Stimulated activated naive CD4-positive, alpha-beta T cell (primary cell): ENCODE measurements at regions not wholly inside any gene's neighbourhood (a gene's known extent, or its start where the extent isn't known, plus 50 kb on each side); places are given as distances from the start of the nearest gene placed in this dataset.
"Not testable (repeated sequence)": the region's sequence is repeated elsewhere in the genome, so short reads cannot be mapped to it uniquely, and the experiment has no call there.

Source experiments
- DNase-seq, 6 experiments: peaks; one replicate each; lab custom pipeline; 2025; lab: John Stamatoyannopoulos, UW

- DNase-seq = not testable (repeated sequence)
Observed at GRCh38 chr13:83101574-83102247, 780.6 kb downstream of the SLITRK1 start.

- no peak for DNase-seq
Observed at GRCh38 chr13:83100237-83100636, 782.0 kb downstream of the SLITRK1 start.

GRCh38 chr13:83088858-83089257, 793.4 kb downstream of the SLITRK1 start:
- DNase-seq = no peak

- DNase-seq = no peak
Observed at GRCh38 chr13:83086948-83087347, 795.3 kb downstream of the SLITRK1 start.

DNA sequence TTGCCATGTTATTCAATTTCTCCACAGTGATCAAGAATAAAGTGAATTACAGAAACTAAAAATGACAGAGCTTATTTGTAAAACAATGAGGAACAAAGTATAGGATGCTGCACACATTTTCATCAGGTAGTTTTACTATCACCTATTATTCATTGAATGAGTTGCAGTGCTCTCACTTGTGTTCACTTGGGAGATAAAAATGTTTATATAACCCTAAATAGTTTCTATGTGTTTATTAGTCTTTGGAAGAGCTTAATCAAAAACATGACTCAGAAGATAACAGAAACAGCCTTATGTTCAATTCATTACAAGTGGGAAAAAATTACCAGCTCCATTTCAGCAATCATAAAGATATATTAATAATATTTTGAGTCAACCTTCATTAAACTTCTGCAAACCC, 796.2 kb downstream of the SLITRK1 start:
- DNase-seq = no peak

DNA sequence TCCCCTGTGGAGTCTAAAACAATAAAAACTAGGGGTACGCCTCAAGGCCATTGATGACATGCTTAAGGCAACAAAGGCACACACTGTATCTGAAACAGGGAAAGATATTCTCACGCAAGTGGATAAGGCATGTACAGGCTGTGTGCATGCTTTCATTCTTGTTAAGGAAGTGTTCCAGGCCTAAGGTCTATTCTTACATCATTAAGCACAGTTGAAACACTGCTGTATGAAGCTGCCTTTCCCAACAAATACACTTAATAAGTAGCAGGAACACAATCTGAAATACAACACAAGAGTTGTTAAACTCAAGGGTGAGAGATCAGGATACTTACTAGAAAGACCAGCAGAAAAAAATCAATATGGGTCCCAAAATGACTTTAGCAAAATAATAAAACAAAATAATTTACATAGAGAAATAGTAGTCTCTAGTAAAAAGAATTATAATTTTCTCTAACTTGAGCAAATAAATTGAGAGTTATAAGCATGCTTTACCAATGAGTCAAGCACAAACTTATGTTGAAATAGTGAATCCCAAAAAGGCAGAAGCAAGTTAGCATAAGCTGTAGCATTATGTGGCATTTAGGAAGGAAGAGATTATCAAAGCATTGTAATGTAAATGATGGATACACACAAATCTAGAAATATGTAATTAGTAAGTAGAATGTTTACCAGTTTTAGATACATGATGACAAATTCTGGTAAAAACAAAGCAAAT, 796.9 kb downstream of the SLITRK1 start:
- DNase-seq = no peak

GRCh38 chr13:83077499-83077898, 804.8 kb downstream of the SLITRK1 start:
- DNase-seq = no peak

GRCh38 chr13:83073930-83074329, 808.3 kb downstream of the SLITRK1 start:
- DNase-seq = not testable (repeated sequence)

DNA sequence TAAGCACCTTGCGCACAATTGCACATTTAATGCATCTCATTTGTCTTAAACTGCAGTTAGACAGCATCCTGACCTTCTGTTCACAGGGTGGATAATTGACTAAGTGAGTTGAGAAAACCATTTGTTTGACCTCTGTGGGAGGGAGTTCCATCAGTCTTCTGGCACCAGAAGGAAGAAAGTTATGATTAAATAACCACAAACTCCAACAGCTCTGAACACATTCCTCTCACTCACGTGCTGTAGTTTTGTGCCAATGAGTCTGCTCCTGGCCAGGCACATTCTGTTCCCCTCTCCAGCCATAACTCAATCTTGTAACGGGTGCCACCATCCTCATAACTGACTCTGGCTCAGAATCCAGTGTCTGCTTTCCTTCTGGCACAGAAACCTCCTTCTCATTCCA, 817.2 kb downstream of the SLITRK1 start:
- DNase-seq = no peak

DNA sequence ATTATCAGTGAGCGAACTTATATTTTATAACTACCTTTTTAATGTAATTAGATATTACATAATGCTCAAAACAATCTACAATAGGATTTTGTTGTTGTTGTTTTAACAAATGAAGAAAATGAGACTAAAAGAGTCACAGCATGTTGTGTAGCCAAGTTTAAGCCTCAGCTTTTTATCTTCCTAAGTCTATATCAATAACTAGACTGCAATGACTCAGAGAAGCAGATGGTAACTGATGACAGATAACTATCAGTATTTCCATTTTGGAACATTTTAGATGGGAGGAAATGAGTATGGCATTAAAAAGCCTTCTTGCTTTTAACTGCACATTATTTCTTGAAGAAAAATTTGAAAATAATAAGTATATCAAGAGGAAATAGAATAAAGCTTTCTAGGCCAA, 825.2 kb downstream of the SLITRK1 start:
- no peak for DNase-seq

DNA sequence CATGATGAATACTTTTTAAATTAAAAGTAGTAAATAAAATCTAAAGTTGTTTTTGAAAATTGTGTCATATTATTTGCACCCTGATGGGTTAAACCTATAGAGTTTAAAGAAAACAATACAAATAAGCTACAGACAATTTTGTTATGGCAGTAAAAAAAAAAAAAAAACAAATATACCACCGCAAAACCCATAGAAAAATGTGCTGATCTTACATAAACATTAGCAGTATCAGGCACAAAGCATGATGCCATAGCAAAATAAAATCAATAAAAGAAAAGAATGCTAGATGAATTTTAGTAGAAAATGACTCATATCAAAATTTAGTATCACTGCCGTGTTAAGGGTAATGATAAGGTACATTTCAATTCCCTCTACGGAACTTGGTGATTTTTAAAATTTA, 826.0 kb downstream of the SLITRK1 start:
- DNase-seq = no peak

DNA sequence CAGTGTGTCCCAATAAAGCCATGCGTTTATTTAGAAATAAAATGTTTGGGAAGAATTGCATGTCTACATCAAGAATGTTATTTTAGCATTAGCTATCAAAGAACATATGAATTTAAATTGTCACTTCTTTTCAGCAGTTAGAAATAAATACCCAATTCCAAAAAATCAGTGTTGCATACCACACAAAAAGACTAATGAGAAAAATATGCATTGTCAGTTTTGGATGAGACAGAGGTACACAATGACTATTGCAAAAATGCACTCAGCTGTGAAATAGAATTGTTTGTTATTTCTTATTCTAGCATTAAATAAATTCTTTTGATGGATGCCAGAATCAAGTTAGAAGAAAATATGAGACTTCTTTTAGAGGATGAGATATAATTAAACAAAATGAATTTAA, 833.9 kb downstream of the SLITRK1 start:
- no peak for DNase-seq

DNA sequence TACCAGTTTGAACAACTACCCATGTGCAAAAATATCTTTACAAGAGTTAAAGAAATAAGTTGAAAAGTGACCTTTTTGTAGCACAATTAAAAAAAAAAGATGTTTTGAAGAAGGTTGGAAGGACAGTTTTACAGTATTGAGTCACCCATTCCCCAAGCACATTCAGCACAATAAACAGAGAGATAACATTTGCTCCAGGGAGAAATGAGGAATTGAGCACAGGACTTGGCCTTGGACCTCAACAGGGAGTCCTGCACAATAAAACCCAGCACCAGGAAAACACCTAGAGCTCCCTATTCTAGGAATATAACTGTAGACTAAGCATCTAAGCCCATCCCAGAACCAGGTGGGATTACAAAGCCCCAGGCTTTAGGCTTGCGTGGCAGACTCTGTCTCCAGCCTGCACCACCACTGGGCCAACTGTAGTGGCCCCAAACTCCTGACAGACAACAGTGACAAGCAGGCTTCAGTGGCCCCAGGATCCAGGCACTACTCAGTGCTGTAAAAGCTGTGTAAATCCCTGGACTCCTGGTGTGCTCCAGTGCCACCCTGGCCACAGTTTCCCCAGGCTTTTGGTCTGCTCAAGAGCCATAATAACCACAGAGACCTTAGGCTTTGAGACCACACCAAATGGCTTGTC, 857.2 kb downstream of the SLITRK1 start:
- DNase-seq = no peak

DNA sequence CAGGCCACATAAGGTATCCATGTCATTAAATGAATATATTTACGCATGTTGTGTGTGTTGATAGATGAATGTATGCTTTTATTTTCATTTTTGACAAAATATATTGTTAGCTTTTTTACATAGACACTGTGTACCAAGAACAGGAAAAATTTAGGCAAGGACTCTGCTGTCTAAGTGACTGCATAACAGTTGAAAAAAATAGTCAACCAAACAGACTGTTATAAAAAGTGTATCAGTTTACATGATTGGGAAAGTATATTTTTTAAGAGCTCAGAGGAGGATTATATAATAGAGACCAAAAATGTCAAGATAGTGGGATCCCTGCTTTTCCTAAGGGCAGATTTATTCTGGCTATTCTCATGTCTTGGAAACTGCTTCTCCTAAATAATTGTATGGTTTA, 858.0 kb downstream of the SLITRK1 start:
- no peak for DNase-seq

DNA sequence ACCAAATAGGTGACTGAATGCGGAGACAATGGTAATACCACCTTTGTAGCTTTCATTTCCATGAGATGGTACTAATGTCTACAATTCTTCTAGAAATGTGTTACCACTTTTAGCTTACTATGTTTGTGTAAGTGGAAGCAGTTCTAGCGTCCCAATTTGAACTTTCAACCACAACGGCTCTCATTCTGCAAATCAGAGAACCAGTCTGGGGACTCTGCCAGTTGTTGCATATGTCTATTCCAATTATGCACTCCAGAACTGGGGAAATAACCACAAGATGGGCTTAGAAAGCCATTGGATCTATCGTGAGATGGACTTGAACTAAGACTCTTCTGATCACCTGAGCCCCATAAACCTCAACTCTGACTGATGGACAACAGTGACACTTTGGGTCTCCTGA, 862.3 kb downstream of the SLITRK1 start:
- DNase-seq = no peak

- DNase-seq = no peak
Observed at GRCh38 chr13:83009987-83010386, 872.3 kb downstream of the SLITRK1 start.

DNA sequence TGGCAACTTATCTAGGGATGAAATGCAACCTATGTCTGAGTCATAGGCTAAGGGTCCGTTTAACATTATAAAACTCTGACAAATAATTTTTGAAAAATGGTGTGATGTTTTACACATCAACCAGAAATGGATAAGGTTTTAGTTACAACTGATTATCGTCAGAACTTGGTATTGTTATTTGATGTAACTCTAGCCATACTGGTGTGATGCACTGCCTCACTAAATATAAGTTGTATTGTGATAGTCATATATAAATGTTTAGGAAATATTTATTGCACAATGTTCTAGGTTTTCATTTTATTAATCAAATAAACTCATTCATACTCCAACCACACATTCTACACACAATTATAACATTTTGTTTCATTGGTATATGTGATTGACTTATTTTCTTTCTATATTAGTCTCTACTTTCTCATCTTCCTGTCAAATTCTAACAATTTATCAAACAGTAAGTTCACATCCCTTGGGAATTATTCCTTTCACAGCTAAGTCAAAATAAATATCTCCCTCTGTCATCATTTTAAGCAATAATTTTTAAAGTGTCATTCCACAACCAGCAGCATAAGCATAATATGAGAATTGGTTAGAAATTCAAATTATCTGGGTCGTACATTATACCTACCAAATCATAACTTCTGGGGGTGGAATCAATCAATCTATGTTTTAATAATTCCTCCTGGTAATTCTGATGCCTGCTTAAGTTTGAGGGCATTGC, 873.9 kb downstream of the SLITRK1 start:
- no peak for DNase-seq

GRCh38 chr13:83007226-83007625, 875.0 kb downstream of the SLITRK1 start:
- DNase-seq = no peak

GRCh38 chr13:83003185-83003584, 879.1 kb downstream of the SLITRK1 start:
- DNase-seq = no peak

- DNase-seq = no peak
Observed at GRCh38 chr13:82993417-82993816, 888.9 kb downstream of the SLITRK1 start.

DNA sequence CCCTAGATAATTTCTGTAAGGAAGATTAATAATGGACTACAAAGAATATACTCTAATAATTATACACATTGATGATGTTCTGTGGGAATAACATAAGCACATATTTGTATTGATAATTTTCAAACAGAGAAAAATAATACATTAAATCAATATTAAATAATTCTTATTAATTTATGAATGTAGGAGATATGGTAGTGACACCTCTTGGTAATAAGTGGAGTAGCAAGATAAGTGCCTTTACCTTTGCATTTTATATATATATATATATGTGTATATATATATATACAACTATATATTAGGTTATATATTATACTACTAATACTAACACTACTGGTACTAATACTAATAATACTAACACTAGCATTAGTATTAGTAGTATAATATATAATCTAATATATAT, 905.8 kb downstream of the SLITRK1 start:
- DNase-seq = no peak

DNA sequence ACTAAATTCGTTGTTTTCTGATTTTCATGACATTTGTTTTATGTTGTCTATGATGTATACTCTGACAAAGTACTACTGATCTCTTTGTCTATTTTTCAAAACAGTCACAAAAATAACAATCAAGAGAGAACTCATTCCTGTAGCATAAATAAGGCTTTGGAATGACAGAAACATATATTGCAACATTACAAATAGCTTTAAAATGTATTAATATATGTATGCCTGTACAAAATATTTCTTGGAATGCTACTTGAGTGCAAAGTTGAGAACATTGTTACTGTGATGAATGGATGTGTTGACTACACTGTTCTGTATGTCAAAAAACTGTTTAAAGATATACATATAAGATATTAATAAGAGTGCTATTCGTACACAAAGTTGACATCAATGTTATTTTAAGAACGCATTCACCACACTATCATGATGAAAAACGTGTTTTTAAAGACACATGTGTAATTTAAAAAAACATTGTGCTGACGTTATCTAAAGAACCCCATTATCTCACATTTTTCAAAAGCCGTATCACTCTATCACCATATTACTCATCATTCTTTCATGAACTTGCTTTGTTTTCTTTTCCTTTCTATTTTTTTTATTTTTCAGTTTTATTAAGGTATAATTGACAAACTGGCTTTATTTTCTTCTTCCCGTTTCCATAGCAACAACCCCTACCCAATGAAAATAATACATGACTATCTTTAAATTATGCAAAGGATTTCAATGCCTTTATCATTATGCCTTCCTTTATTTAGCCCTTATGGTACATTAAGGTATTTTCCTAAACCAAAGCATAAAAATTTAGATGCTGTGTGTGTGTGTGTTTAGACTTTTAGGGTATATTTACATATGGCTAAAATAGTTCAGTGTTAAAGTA, 918.8 kb downstream of the SLITRK1 start:
- no peak for DNase-seq
